ENCODE measurements at regions not wholly inside any gene's neighbourhood (a gene's known extent, or its start where the extent isn't known, plus 50 kb on each side); places are given as distances from the start of the nearest gene placed in this dataset.

DNA sequence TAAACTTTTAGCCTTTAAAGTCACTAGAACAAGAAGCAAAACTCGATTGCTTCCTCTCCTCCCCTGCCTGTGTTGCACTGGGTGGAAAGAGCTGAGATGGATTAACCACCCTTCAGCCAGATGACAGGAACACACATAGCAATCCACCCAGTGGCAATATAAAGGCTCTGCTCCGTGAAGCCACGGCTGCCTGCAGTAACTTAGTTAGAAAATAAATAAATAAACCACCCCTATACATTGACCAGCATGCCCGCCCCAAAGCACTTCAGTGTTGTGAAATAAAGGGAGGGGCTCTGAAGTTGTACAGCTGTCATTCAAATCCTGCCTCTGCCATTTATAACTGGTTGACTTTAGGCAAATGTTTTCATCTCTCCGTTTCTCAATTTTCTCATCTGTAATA, 217.1 kb upstream of the LDB2 start:
- no peaks in the 10 kb centered on the region for H3K36me3 ChIP-seq (ENCODE audit: control insufficient read depth in 1 of 2, insufficient read depth in 2 of 2, low read length in 2 of 2)

DNA sequence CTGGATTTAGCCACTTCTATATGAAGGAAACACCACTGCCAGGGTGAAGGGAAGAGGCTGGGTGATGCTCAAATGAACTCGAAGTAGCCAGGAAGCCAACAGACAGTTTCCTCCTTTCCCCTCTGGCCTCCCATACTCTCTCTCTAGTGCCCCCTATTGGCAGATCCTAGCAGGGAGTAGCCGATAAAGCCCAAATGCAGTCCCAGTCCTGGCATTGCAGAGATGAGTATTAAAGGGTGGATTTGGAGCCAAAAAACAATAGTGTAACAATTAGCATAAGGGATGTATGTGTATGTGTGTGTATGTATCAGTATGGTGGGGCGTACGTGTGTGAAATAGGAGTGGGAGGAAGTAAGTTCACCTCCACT, 213.8 kb upstream of the LDB2 start:
- H4K8ac ChIP-seq (ENCODE audit: low read depth, low read length), result no peak overlapping the region

More for the DNA sequence above, 217.1 kb upstream of the LDB2 start:
- no peak overlapping the region for H4K8ac ChIP-seq (ENCODE audit: low read depth, low read length)
- no peak overlapping the region for H2BK5ac ChIP-seq (ENCODE audit: low read depth, low read length, poor library complexity)
- DNase-seq, result no peak
- H4K12ac ChIP-seq (ENCODE audit: low read depth, low read length), result no peak overlapping the region
- H3K4me3 ChIP-seq (ENCODE audit: low read depth, low read length), result no peak overlapping the region
- H4K91ac ChIP-seq (ENCODE audit: low read depth, low read length), result no peak overlapping the region
- H3K9me3 ChIP-seq (ENCODE audit: insufficient read depth, low read depth, low read length), result no peaks in the 10 kb centered on the region
- H3K4ac ChIP-seq (ENCODE audit: low read depth, low read length), result no peak overlapping the region
- no peak overlapping the region for H2AFZ ChIP-seq (ENCODE audit: insufficient read depth, low read length, poor library complexity)
- WGBS (ENCODE audit: extremely low coverage, insufficient coverage, insufficient read length), result no CpG with 5 or more reads among the region's 5 CpGs
- no peak overlapping the region for H3K9ac ChIP-seq (ENCODE audit: low read length)
- no peaks in the 10 kb centered on the region for H3K27me3 ChIP-seq (ENCODE audit: insufficient read depth, low read length)
- no peak overlapping the region for H3K27ac ChIP-seq (ENCODE audit: low read depth, low read length)
- H2AK5ac ChIP-seq (ENCODE audit: low read length), result no peak overlapping the region
- no peak overlapping the region for H2BK12ac ChIP-seq (ENCODE audit: low read length)
- H3K79me1 ChIP-seq (ENCODE audit: low read length), result no peaks in the 10 kb centered on the region
- no peak overlapping the region for H2BK120ac ChIP-seq (ENCODE audit: insufficient read depth, low read length, poor library complexity)
- H3K18ac ChIP-seq (ENCODE audit: low read length), result no peak overlapping the region
- no peak overlapping the region for H3K23ac ChIP-seq (ENCODE audit: low read length)
- H3K4me1 ChIP-seq (ENCODE audit: control insufficient read depth in 1 of 2, insufficient read depth in 2 of 2, low read length in 2 of 2), result no peaks in the 10 kb centered on the region
- no peaks in the 10 kb centered on the region for H3K79me2 ChIP-seq (ENCODE audit: control insufficient read depth, insufficient read depth, low read length, poor library complexity)
- H3K4me2 ChIP-seq (ENCODE audit: low read length), result no peak overlapping the region
- no peak overlapping the region for H3K14ac ChIP-seq (ENCODE audit: low read length)

DNA sequence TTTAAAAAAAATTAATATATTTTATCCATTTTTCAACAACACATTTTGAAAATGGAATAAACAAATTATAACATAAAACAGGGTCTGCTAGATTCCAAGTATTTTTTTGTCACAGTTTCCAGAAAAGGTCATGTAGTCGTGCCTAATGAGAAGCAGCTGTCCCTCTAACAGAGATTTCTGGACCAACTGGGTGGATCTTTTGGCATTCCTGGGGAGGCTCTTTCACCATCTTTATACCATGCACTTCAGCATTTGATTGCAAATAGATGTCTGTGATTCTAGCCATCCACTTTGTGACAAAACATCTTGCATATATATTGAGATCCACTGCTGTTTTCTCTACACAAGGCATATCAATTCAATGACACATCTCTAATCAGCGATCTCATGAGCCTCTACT, 210.7 kb upstream of the LDB2 start:
- H3K79me2 ChIP-seq (ENCODE audit: control insufficient read depth, insufficient read depth, low read length, poor library complexity), result no peaks in the 10 kb centered on the region
- H3K23ac ChIP-seq (ENCODE audit: low read length), result no peak overlapping the region
- H2AK5ac ChIP-seq (ENCODE audit: low read length), result no peak overlapping the region
- H3K27me3 ChIP-seq (ENCODE audit: insufficient read depth, low read length), result no peaks in the 10 kb centered on the region
- no peak overlapping the region for H3K4me3 ChIP-seq (ENCODE audit: low read depth, low read length)
- H3K27ac ChIP-seq (ENCODE audit: low read depth, low read length), result no peak overlapping the region
- no peak for DNase-seq
- no peak overlapping the region for H2AFZ ChIP-seq (ENCODE audit: insufficient read depth, low read length, poor library complexity)
- no peak overlapping the region for H4K12ac ChIP-seq (ENCODE audit: low read depth, low read length)
- no peaks in the 10 kb centered on the region for H3K9me3 ChIP-seq (ENCODE audit: insufficient read depth, low read depth, low read length)
- H3K4me2 ChIP-seq (ENCODE audit: low read length), result no peak overlapping the region
- no peak overlapping the region for H3K14ac ChIP-seq (ENCODE audit: low read length)
- no peak overlapping the region for H4K91ac ChIP-seq (ENCODE audit: low read depth, low read length)
- H3K4me1 ChIP-seq (ENCODE audit: control insufficient read depth in 1 of 2, insufficient read depth in 2 of 2, low read length in 2 of 2), result no peaks in the 10 kb centered on the region
- no peak overlapping the region for H3K4ac ChIP-seq (ENCODE audit: low read depth, low read length)
- H3K18ac ChIP-seq (ENCODE audit: low read length), result no peak overlapping the region
- H2BK120ac ChIP-seq (ENCODE audit: insufficient read depth, low read length, poor library complexity), result no peak overlapping the region
- H2BK12ac ChIP-seq (ENCODE audit: low read length), result no peak overlapping the region
- WGBS (ENCODE audit: extremely low coverage, insufficient coverage, insufficient read length), result no CpG with 5 or more reads among the region's 2 CpGs
- no peaks in the 10 kb centered on the region for H3K79me1 ChIP-seq (ENCODE audit: low read length)
- H3K9ac ChIP-seq (ENCODE audit: low read length), result no peak overlapping the region
- H2BK5ac ChIP-seq (ENCODE audit: low read depth, low read length, poor library complexity), result no peak overlapping the region
- H3K36me3 ChIP-seq (ENCODE audit: control insufficient read depth in 1 of 2, insufficient read depth in 2 of 2, low read length in 2 of 2), result no peaks in the 10 kb centered on the region
- no peak overlapping the region for H4K8ac ChIP-seq (ENCODE audit: low read depth, low read length)

More for the DNA sequence above, 213.8 kb upstream of the LDB2 start:
- DNase-seq, result no peak
- H4K12ac ChIP-seq (ENCODE audit: low read depth, low read length), result no peak overlapping the region
- H3K27ac ChIP-seq (ENCODE audit: low read depth, low read length), result no peak overlapping the region
- H3K18ac ChIP-seq (ENCODE audit: low read length), result no peak overlapping the region
- no peak overlapping the region for H4K91ac ChIP-seq (ENCODE audit: low read depth, low read length)
- H2BK120ac ChIP-seq (ENCODE audit: insufficient read depth, low read length, poor library complexity), result no peak overlapping the region
- H3K79me1 ChIP-seq (ENCODE audit: low read length), result no peaks in the 10 kb centered on the region
- WGBS (ENCODE audit: extremely low coverage, insufficient coverage, insufficient read length), result no CpG with 5 or more reads among the region's 4 CpGs
- H3K4ac ChIP-seq (ENCODE audit: low read depth, low read length), result no peak overlapping the region
- no peak overlapping the region for H2BK5ac ChIP-seq (ENCODE audit: low read depth, low read length, poor library complexity)
- no peaks in the 10 kb centered on the region for H3K79me2 ChIP-seq (ENCODE audit: control insufficient read depth, insufficient read depth, low read length, poor library complexity)
- no peak overlapping the region for H3K23ac ChIP-seq (ENCODE audit: low read length)
- no peaks in the 10 kb centered on the region for H3K27me3 ChIP-seq (ENCODE audit: insufficient read depth, low read length)
- H3K4me2 ChIP-seq (ENCODE audit: low read length), result no peak overlapping the region
- no peaks in the 10 kb centered on the region for H3K4me1 ChIP-seq (ENCODE audit: control insufficient read depth in 1 of 2, insufficient read depth in 2 of 2, low read length in 2 of 2)
- no peak overlapping the region for H3K9ac ChIP-seq (ENCODE audit: low read length)
- no peak overlapping the region for H3K4me3 ChIP-seq (ENCODE audit: low read depth, low read length)
- H2AK5ac ChIP-seq (ENCODE audit: low read length), result no peak overlapping the region
- H2BK12ac ChIP-seq (ENCODE audit: low read length), result no peak overlapping the region
- H3K36me3 ChIP-seq (ENCODE audit: control insufficient read depth in 1 of 2, insufficient read depth in 2 of 2, low read length in 2 of 2), result no peaks in the 10 kb centered on the region
- no peak overlapping the region for H2AFZ ChIP-seq (ENCODE audit: insufficient read depth, low read length, poor library complexity)
- H3K9me3 ChIP-seq (ENCODE audit: insufficient read depth, low read depth, low read length), result no peaks in the 10 kb centered on the region
- no peak overlapping the region for H3K14ac ChIP-seq (ENCODE audit: low read length)

DNA sequence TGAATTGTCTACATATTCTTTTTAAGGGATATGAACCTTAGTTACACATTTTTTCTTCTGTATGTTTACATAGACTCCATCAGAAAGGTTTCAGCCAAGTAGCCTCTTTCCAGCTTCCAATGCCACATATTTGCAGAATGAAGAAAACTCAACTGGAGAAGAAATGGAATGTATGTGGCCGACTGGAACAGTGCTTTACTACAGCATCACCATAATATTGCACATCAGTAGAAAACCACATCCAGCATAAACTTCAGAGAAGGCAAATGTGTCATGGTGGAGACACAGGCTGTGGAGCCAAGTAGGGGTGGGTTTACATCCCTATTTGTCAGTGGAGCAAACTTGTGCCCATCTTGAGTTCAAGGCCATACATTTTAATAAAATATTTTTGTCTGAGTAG, 204.8 kb upstream of the LDB2 start:
- no peak overlapping the region for H3K4ac ChIP-seq (ENCODE audit: low read depth, low read length)
- no peaks in the 10 kb centered on the region for H3K79me1 ChIP-seq (ENCODE audit: low read length)
- H3K79me2 ChIP-seq (ENCODE audit: control insufficient read depth, insufficient read depth, low read length, poor library complexity), result no peaks in the 10 kb centered on the region
- no peaks in the 10 kb centered on the region for H3K4me1 ChIP-seq (ENCODE audit: control insufficient read depth in 1 of 2, insufficient read depth in 2 of 2, low read length in 2 of 2)
- no peak overlapping the region for H3K14ac ChIP-seq (ENCODE audit: low read length)
- no peaks in the 10 kb centered on the region for H3K36me3 ChIP-seq (ENCODE audit: control insufficient read depth in 1 of 2, insufficient read depth in 2 of 2, low read length in 2 of 2)
- no peak overlapping the region for H2BK5ac ChIP-seq (ENCODE audit: low read depth, low read length, poor library complexity)
- no CpG with 5 or more reads among the region's 1 CpG for WGBS (ENCODE audit: extremely low coverage, insufficient coverage, insufficient read length)
- no peaks in the 10 kb centered on the region for H3K27me3 ChIP-seq (ENCODE audit: insufficient read depth, low read length)
- DNase-seq, result no peak
- no peak overlapping the region for H3K9ac ChIP-seq (ENCODE audit: low read length)
- no peak overlapping the region for H2BK120ac ChIP-seq (ENCODE audit: insufficient read depth, low read length, poor library complexity)
- no peak overlapping the region for H2AK5ac ChIP-seq (ENCODE audit: low read length)
- no peak overlapping the region for H3K18ac ChIP-seq (ENCODE audit: low read length)
- H3K23ac ChIP-seq (ENCODE audit: low read length), result no peak overlapping the region
- no peak overlapping the region for H4K91ac ChIP-seq (ENCODE audit: low read depth, low read length)
- H2BK12ac ChIP-seq (ENCODE audit: low read length), result no peak overlapping the region
- H3K27ac ChIP-seq (ENCODE audit: low read depth, low read length), result no peak overlapping the region
- H3K9me3 ChIP-seq (ENCODE audit: insufficient read depth, low read depth, low read length), result no peaks in the 10 kb centered on the region
- H3K4me3 ChIP-seq (ENCODE audit: low read depth, low read length), result no peak overlapping the region
- no peak overlapping the region for H3K4me2 ChIP-seq (ENCODE audit: low read length)
- no peak overlapping the region for H4K8ac ChIP-seq (ENCODE audit: low read depth, low read length)
- no peak overlapping the region for H4K12ac ChIP-seq (ENCODE audit: low read depth, low read length)
- H2AFZ ChIP-seq (ENCODE audit: insufficient read depth, low read length, poor library complexity), result no peak overlapping the region
